IMR-90 (cell line): ENCODE measurements at regions not wholly inside any gene's neighbourhood (a gene's known extent, or its start where the extent isn't known, plus 50 kb on each side); places are given as distances from the start of the nearest gene placed in this dataset.

Source experiments
- ATAC-seq: fragments of 200-7000 bp; cut with Tn5 transposase; 2 replicates; pipeline ENCODE4 v1.9.1; 2020; ENCODE audit warnings: low read depth, mild to moderate bottlenecking, moderate library complexity
- BruUV-seq: library from RNA; stranded (reverse); fragments of 400-500 nt; replicated peaks from 2 replicates; lab custom pipeline; 2021; lab: Mats Ljungman, UMichigan
- CTCF ChIA-PET: fragments of 300-600 bp; formaldehyde crosslinking; extraction: SDS; loops from one replicate; lab custom pipeline; 2021; ENCODE audit warnings: antibody characterized with exemption; lab: Yijun Ruan, JAX
- POLR2A ChIA-PET: fragments of 300-600 bp; sonication (Branson Sonifier 250); formaldehyde crosslinking; loops from one replicate; lab custom pipeline; 2022; ENCODE audit warnings: antibody characterized with exemption; ENCODE audit not compliant: unreplicated experiment; lab: Charles Lee
- DNase-seq: peaks from one replicate; pipeline ENCODE4 v3.0.0; 2013
- H2AFZ ChIP-seq: replicated peaks from 2 replicates; pipeline ENCODE3; 2013; ENCODE audit warnings: low read length, mild to moderate bottlenecking; ENCODE audit not compliant: poor library complexity
- H2AK5ac ChIP-seq: 2 replicates; pipeline ENCODE4 v1.6.1; 2013; ENCODE audit warnings: low read depth, low read length, inconsistent platforms
- H2AK9ac ChIP-seq: replicated peaks from 2 replicates; pipeline ENCODE3; 2013; ENCODE audit warnings: mild to moderate bottlenecking, low read depth, low read length, moderate library complexity; ENCODE audit not compliant: poor library complexity
- H2BK120ac ChIP-seq: 2 replicates; pipeline ENCODE4 v1.6.1; 2013; ENCODE audit warnings: low read depth, low read length, inconsistent platforms
- H2BK15ac ChIP-seq: 3 replicates; pipeline ENCODE4 v1.6.1; 2013; ENCODE audit warnings: low read depth, low read length, inconsistent platforms
- H2BK20ac ChIP-seq: 2 replicates; pipeline ENCODE4 v1.6.1; 2013; ENCODE audit warnings: low read depth, mild to moderate bottlenecking, inconsistent platforms, low read length, moderate library complexity
- H2BK5ac ChIP-seq: 2 replicates; pipeline ENCODE4 v1.6.1; 2013; ENCODE audit warnings: mild to moderate bottlenecking, low read depth, low read length, inconsistent platforms; ENCODE audit not compliant: poor library complexity, severe bottlenecking
- H3K14ac ChIP-seq: replicated peaks from 2 replicates; pipeline ENCODE4 v1.6.1; 2013; ENCODE audit warnings: low read depth, low read length, inconsistent platforms
- H3K18ac ChIP-seq: 2 replicates; pipeline ENCODE4 v1.6.1; 2013; ENCODE audit warnings: low read depth, low read length, control low read depth
- H3K23ac ChIP-seq: 2 replicates; pipeline ENCODE4 v1.6.1; 2013; ENCODE audit warnings: low read depth, low read length, inconsistent platforms
- H3K27ac ChIP-seq: 2 replicates; pipeline ENCODE4 v1.5.1; 2013; ENCODE audit warnings: mild to moderate bottlenecking, control low read depth, low read length; ENCODE audit not compliant: insufficient read depth
- H3K27me3 ChIP-seq: 2 replicates; pipeline ENCODE4 v1.6.1; 2013; ENCODE audit warnings: low read length; ENCODE audit not compliant: control insufficient read depth, insufficient read depth
- H3K36me3 ChIP-seq: 2 replicates; pipeline ENCODE4 v1.6.1; 2013; ENCODE audit warnings: low read length, mixed read lengths; ENCODE audit not compliant: control insufficient read depth, insufficient read depth
- H3K4ac ChIP-seq: 2 replicates; pipeline ENCODE4 v1.6.1; 2013; ENCODE audit warnings: low read depth, low read length, inconsistent platforms
- H3K4me1 ChIP-seq: 2 replicates; pipeline ENCODE4 v1.6.1; 2013; ENCODE audit warnings: low read length, mixed read lengths; ENCODE audit not compliant: control insufficient read depth, insufficient read depth
- H3K4me2 ChIP-seq: 2 replicates; pipeline ENCODE4 v1.6.1; 2013; ENCODE audit warnings: low read depth, mild to moderate bottlenecking, control low read depth, low read length, moderate library complexity
- H3K4me3 ChIP-seq: 2 replicates; pipeline ENCODE4 v1.5.1; 2013; ENCODE audit warnings: low read depth, mild to moderate bottlenecking, control low read depth, low read length, moderate library complexity; ENCODE audit not compliant: insufficient read depth
- H3K56ac ChIP-seq: 2 replicates; pipeline ENCODE4 v1.6.1; 2013; ENCODE audit warnings: low read length, inconsistent platforms; ENCODE audit not compliant: insufficient read depth; ENCODE audit errors: extremely low read depth
- H3K79me1 ChIP-seq, 2 experiments: 2 replicates each; pipeline ENCODE4 v1.6.1; 2013; ENCODE audit warnings: low read length in 2 of 2, inconsistent platforms in 1 of 2, low read depth in 1 of 2
- H3K9ac ChIP-seq: 2 replicates; pipeline ENCODE4 v1.6.1; 2013; ENCODE audit warnings: low read depth, low read length, control low read depth
- H3K9me1 ChIP-seq: 2 replicates; pipeline ENCODE4 v1.6.1; 2013; ENCODE audit warnings: low read length, inconsistent platforms; ENCODE audit not compliant: insufficient read depth
- H3K9me3 ChIP-seq: 2 replicates; pipeline ENCODE4 v1.6.1; 2013; ENCODE audit warnings: low read length; ENCODE audit not compliant: control insufficient read depth, insufficient read depth
- H4K20me1 ChIP-seq: 2 replicates; pipeline ENCODE4 v1.6.1; 2013; ENCODE audit warnings: low read length, inconsistent platforms; ENCODE audit not compliant: insufficient read depth
- H4K5ac ChIP-seq: 2 replicates; pipeline ENCODE4 v1.6.1; 2013; ENCODE audit warnings: mild to moderate bottlenecking, low read depth, low read length, control low read depth
- H4K8ac ChIP-seq, 2 experiments: 2 replicates each; pipeline ENCODE4 v1.6.1; 2013; ENCODE audit warnings: low read depth in 2 of 2, low read length in 2 of 2, control low read depth in 1 of 2, inconsistent platforms in 1 of 2
- H4K91ac ChIP-seq: 2 replicates; pipeline ENCODE4 v1.6.1; 2013; ENCODE audit warnings: low read depth, low read length, inconsistent platforms; ENCODE audit not compliant: insufficient read depth
- BHLHE40 ChIP-seq: fragments of 150-350 bp; IDR thresholded peaks from 2 replicates; pipeline ENCODE4 v1.6.1; 2016; ENCODE audit warnings: mild to moderate bottlenecking, low read depth, low read length
- CEBPB ChIP-seq: IDR thresholded peaks from 2 replicates; pipeline ENCODE4 v1.6.1; 2012; ENCODE audit warnings: low read depth, low read length, improper control_type of control experiment
- CHD1 ChIP-seq: IDR thresholded peaks from 2 replicates; pipeline ENCODE4 v1.6.1; 2012; ENCODE audit warnings: low read depth, low read length, improper control_type of control experiment
- FOS ChIP-seq: fragments of 150-350 bp; IDR thresholded peaks from 2 replicates; pipeline ENCODE4 v1.6.1; 2016; ENCODE audit warnings: low read depth, low read length
- MAFK ChIP-seq: IDR thresholded peaks from 2 replicates; pipeline ENCODE4 v1.6.1; 2012; ENCODE audit warnings: low read depth, low read length, improper control_type of control experiment
- MAZ ChIP-seq: IDR thresholded peaks from 2 replicates; pipeline ENCODE4 v1.6.1; 2012; ENCODE audit warnings: low read depth, mild to moderate bottlenecking, low read length, improper control_type of control experiment, moderate library complexity, borderline replicate concordance
- MXI1 ChIP-seq: IDR thresholded peaks from 2 replicates; pipeline ENCODE4 v1.6.1; 2012; ENCODE audit warnings: low read depth, mild to moderate bottlenecking, low read length, moderate library complexity, borderline replicate concordance
- NFE2L2 ChIP-seq: fragments of 150-350 bp; IDR thresholded peaks from 2 replicates; pipeline ENCODE4 v1.6.1; 2016; ENCODE audit warnings: low read depth, mild to moderate bottlenecking, low read length
- POLR2A ChIP-seq: IDR thresholded peaks from 2 replicates; pipeline ENCODE4 v1.6.1; 2012; ENCODE audit warnings: mild to moderate bottlenecking, low read depth, low read length
- RAD21 ChIP-seq: IDR thresholded peaks from 2 replicates; pipeline ENCODE4 v1.6.1; 2012; ENCODE audit warnings: low read length, improper control_type of control experiment
- RCOR1 ChIP-seq: IDR thresholded peaks from 2 replicates; pipeline ENCODE4 v1.6.1; 2012; ENCODE audit warnings: mild to moderate bottlenecking, low read length, improper control_type of control experiment; ENCODE audit not compliant: insufficient replicate concordance
- RFX5 ChIP-seq: IDR thresholded peaks from 2 replicates; pipeline ENCODE4 v1.8.0; 2012; ENCODE audit warnings: low read depth, mild to moderate bottlenecking, low read length, moderate library complexity
- SMC3 ChIP-seq: fragments of 150-350 bp; IDR thresholded peaks from 2 replicates; pipeline ENCODE4 v1.6.1; 2016; ENCODE audit warnings: low read depth, mild to moderate bottlenecking, antibody characterized with exemption, low read length, moderate library complexity
- WGBS, 2 experiments: methylation state at CpG; one replicate each; pipeline versions ENCODE4 v1.1.5 to v1.1.7; 2013; ENCODE audit warnings: missing lambda C conversion rate in 2 of 2; ENCODE audit not compliant: insufficient read length in 1 of 2; ENCODE audit errors: extremely low coverage in 2 of 2; 5-methylcytosine and 5-hydroxymethylcytosine counted together
- dilution Hi-C: fragments of 300-500 bp; cut with HindIII; formaldehyde crosslinking; loops from one replicate; pipeline ENCODE4 v1.14.3; 2018; ENCODE audit warnings: low sequenced_read_pairs; ENCODE audit not compliant: unreplicated experiment
- in situ Hi-C: fragments of 300-500 bp; cut with MboI; formaldehyde crosslinking; loops from 3 replicates; pipeline ENCODE4 v1.14.3; 2019; ENCODE audit warnings: low sequenced_read_pairs, inconsistent platforms, mixed read lengths
- intact Hi-C: fragments of 100-400 bp; cut with micrococcal nuclease; formaldehyde crosslinking; loops from 2 replicates; pipeline ENCODE4 v1.10.0; 2022
- TF ChIP-seq, protein P1 (sequence below): fragments of 150-350 bp; IDR thresholded peaks from 2 replicates; pipeline ENCODE4 v1.6.1; 2017; ENCODE audit warnings: mild to moderate bottlenecking, antibody characterized with exemption, low read length, low read depth
- TF ChIP-seq, protein P2 (sequence below): fragments of 150-350 bp; IDR thresholded peaks from 2 replicates; pipeline ENCODE4 v1.6.1; 2016; ENCODE audit warnings: low read depth, mild to moderate bottlenecking, low read length, moderate library complexity, borderline replicate concordance
- TF ChIP-seq, protein P3 (sequence below): conservative IDR thresholded peaks from 2 replicates; pipeline ENCODE4 v1.5.1; 2012; ENCODE audit warnings: mild to moderate bottlenecking, low read depth, low read length, improper control_type of control experiment

DNA sequence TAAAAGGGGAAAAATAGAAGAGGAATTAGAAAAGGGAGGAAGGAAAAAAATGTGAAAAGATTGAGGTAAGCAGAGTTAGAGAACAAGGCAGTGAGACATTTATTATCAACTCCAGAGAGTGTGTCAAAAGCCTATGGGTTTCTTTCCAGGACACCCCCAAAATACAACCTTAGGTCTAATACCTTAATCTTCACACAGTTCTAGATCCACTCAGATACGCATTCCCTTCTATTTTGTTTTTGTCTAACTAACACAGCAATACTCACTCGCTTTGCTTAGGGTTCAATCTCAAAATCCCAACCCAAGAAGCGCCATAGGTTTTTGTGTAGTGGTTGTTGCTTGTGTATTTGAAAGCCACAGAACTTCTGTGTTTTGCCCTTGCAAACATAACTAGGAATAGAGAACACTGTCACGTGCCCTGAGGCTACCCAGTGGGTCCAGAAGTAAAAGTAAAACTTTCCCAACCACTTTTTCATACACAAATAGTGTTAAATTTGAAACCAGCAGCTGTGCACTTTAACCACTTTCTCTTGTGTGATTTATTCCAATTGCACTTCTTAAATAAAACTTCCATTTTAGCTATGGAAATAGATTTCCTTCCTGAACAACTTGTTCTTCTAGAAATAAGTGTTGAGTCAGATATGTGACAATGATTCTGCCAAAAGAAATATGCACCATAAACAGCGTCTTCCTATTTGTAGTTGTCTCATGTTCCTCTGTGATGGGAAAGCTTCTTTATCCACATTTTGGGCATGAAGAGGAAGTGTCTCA lies 414.7 kb upstream of the GHITM start:
- Histone ChIP-seq H3K27ac (no peak overlapping the region), H2BK20ac (no peak overlapping the region), H3K9ac (no peak overlapping the region), H3K79me1 (no peaks in the 10 kb centered on the region), H4K20me1 (no peaks in the 10 kb centered on the region), H3K4me3 (no peak overlapping the region), H2AK5ac (no peak overlapping the region), H3K9me3 (peaks cover 4% of the 10 kb centered on the region), H3K9me1 (no peaks in the 10 kb centered on the region), H3K36me3 (no peaks in the 10 kb centered on the region), H4K91ac (no peak overlapping the region), H3K18ac (no peak overlapping the region), H4K8ac (no peak overlapping the region), H3K4me1 (no peaks in the 10 kb centered on the region), H3K14ac (no peak overlapping the region), H2BK15ac (no peak overlapping the region), H4K5ac (no peak overlapping the region), H3K27me3 (no peaks in the 10 kb centered on the region), H2BK5ac (no peak overlapping the region), H2BK120ac (no peak overlapping the region), H2AFZ (no peak overlapping the region), H3K4me2 (no peak overlapping the region), H3K4ac (no peak overlapping the region), H2AK9ac (no peak overlapping the region), H3K56ac (no peak overlapping the region), H3K23ac (no peak overlapping the region)
- in situ Hi-C loops = no loop called here
- CTCF ChIA-PET = interaction anchor here (0.6 kb wide), 1 partner anchor 401 kb away, joined by 3 read pairs; no protein-coding TSS in a partner anchor
- ATAC-seq = no peak
- TF ChIP-seq RCOR1 = no peak
- TF ChIP-seq SMC3 = no peak
- TF ChIP-seq FOS = no peak
- TF ChIP-seq CEBPB = no peak
- TF ChIP-seq CHD1 = no peak
- no peak for TF ChIP-seq RFX5
- TF ChIP-seq, protein P1, sequence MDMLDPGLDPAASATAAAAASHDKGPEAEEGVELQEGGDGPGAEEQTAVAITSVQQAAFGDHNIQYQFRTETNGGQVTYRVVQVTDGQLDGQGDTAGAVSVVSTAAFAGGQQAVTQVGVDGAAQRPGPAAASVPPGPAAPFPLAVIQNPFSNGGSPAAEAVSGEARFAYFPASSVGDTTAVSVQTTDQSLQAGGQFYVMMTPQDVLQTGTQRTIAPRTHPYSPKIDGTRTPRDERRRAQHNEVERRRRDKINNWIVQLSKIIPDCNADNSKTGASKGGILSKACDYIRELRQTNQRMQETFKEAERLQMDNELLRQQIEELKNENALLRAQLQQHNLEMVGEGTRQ = no peak
- TF ChIP-seq BHLHE40 = no peak
- no peak for TF ChIP-seq MAFK
- TF ChIP-seq, protein P2, sequence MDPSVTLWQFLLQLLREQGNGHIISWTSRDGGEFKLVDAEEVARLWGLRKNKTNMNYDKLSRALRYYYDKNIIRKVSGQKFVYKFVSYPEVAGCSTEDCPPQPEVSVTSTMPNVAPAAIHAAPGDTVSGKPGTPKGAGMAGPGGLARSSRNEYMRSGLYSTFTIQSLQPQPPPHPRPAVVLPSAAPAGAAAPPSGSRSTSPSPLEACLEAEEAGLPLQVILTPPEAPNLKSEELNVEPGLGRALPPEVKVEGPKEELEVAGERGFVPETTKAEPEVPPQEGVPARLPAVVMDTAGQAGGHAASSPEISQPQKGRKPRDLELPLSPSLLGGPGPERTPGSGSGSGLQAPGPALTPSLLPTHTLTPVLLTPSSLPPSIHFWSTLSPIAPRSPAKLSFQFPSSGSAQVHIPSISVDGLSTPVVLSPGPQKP = no peak
- TF ChIP-seq RAD21 = no peak
- TF ChIP-seq MXI1 = no peak
- TF ChIP-seq, protein P3, sequence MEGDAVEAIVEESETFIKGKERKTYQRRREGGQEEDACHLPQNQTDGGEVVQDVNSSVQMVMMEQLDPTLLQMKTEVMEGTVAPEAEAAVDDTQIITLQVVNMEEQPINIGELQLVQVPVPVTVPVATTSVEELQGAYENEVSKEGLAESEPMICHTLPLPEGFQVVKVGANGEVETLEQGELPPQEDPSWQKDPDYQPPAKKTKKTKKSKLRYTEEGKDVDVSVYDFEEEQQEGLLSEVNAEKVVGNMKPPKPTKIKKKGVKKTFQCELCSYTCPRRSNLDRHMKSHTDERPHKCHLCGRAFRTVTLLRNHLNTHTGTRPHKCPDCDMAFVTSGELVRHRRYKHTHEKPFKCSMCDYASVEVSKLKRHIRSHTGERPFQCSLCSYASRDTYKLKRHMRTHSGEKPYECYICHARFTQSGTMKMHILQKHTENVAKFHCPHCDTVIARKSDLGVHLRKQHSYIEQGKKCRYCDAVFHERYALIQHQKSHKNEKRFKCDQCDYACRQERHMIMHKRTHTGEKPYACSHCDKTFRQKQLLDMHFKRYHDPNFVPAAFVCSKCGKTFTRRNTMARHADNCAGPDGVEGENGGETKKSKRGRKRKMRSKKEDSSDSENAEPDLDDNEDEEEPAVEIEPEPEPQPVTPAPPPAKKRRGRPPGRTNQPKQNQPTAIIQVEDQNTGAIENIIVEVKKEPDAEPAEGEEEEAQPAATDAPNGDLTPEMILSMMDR = no peak
- TF ChIP-seq POLR2A = no peak
- no peak for TF ChIP-seq MAZ
- no peak for TF ChIP-seq NFE2L2
- intact Hi-C loops = no loop called here
- no CpG with 5 or more reads among the region's 5 CpGs for WGBS, 2 experiments
- POLR2A ChIA-PET = no interaction called here
- DNase-seq = no peak
- dilution Hi-C loops = no loop called here
- no TSS peak for BruUV-seq
